ENCODE measurements at regions not wholly inside any gene's neighbourhood (a gene's known extent, or its start where the extent isn't known, plus 50 kb on each side); places are given as distances from the start of the nearest gene placed in this dataset.
"Not testable (repeated sequence)": the region's sequence is repeated elsewhere in the genome, so short reads cannot be mapped to it uniquely, and the experiment has no call there.

DNA sequence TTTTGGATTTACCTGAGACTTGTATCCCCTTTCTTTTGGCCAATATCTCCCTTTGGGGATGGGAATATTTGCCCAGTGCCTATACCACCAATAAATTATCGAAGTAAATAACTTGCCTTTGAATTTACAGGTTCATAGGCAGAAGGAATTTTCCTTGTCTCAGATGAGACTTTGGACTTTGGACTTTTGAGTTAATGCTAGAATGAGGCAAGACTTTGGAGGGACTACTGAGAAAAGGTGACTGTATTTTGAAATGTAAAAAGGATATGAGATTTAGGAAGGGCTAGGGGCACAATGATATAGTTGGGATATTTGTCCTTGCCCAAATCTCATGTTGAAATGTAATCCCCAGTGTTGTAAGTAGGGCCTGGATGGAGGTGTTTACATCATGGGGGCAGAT is 384.5 kb upstream of the GHITM start:
- DNase-seq (ENCODE audit: low read depth) = no peak

- no peak for DNase-seq (ENCODE audit: low read depth)
Measured at GRCh38 chr10:83760142-83760541, 379.2 kb upstream of the GHITM start.

DNA sequence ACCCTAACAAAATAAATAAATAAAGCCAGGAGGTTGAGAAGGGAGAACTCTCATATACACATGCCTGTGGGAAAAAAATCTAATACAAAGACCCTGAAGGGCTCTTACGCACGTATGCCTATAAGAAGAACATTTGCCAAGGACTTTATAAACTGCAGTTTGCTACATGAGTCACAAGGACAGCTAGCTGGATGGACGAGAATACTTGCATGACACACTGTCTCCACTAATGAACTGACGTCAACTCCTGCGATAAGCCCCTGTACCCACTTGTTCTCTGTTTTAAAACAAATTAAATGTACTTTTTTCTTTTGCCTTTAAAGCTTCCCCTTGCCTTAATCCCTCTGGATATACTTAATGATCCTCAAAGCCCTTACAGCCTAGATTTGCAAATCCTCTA is 374.6 kb upstream of the GHITM start:
- no peak for DNase-seq (ENCODE audit: low read depth)

- no peak for DNase-seq (ENCODE audit: low read depth)
Measured at GRCh38 chr10:83765731-83766130, 373.6 kb upstream of the GHITM start.

GRCh38 chr10:83769281-83769820 is 370.0 kb upstream of the GHITM start:
- no peak for DNase-seq (ENCODE audit: low read depth)

GRCh38 chr10:83786701-83787100 is 352.6 kb upstream of the GHITM start:
- DNase-seq (ENCODE audit: low read depth) = not testable (repeated sequence)

DNA sequence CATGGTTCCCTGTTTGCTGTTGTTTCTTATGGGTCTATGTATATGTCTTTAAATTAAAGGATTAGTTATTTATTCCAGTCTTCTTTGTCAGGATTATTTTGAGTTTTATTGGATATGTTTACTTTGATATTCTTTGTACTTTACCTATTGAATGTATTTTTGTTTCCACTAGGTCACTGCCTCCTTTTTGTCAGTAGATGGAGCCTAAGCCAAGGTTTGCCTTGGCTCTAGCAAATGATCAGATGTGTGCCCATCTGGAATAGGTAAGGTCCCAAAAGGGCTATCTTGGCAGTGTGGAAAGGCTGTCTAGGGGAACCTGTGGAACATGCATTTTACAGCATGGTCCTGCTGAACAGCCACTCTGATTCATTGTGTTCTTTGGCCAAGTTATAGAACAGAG is 337.3 kb upstream of the GHITM start:
- no peak for DNase-seq (ENCODE audit: low read depth)

DNA sequence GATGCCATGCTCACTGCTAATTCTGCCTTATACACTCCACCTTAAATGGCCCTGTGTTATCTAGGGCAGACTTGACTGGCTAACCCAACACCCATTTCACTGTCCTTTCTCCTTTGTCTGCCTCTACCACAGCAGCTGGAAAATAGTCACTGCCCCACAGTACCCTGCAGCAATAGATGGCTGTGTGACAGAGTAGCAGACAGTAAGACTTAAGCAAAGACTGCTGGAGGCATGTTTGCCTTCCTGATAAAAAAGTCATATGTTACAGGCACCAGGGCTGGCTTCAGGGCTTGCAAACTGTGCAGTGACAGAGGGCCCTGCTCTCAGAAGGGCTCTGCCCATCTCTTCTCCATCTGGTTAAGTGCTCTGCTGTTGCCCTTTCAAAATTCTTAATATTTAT is 332.6 kb upstream of the GHITM start:
- DNase-seq (ENCODE audit: low read depth) = no peak

- DNase-seq (ENCODE audit: low read depth) = no peak
Measured at GRCh38 chr10:83809001-83809400, 330.3 kb upstream of the GHITM start.

DNA sequence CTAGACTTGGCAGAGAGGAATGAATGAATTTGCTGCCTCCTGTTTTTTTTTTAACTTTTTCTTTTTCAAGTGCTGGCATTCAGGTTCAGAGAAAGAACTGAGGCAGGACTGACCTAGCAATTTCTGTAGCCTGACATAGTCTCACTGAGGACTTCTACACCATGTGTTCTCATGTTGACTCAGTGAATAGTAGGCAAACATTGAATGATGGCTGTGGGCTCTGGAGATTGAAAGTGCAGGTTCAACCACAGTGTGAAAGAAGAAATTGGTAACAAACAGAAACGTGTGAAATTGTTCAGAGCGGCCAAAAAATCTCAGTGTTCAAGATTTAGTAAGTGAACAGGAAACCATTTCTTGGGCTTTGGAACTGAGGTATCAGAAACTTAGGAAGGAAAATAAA is 322.4 kb upstream of the GHITM start:
- DNase-seq (ENCODE audit: low read depth) = no peak

- DNase-seq (ENCODE audit: low read depth) = no peak
Measured at GRCh38 chr10:83817797-83818196, 321.5 kb upstream of the GHITM start.

- DNase-seq (ENCODE audit: low read depth) = no peak
Measured at GRCh38 chr10:83819609-83820008, 319.7 kb upstream of the GHITM start.

GRCh38 chr10:83820033-83820432 is 319.3 kb upstream of the GHITM start:
- DNase-seq (ENCODE audit: low read depth) = no peak

DNA sequence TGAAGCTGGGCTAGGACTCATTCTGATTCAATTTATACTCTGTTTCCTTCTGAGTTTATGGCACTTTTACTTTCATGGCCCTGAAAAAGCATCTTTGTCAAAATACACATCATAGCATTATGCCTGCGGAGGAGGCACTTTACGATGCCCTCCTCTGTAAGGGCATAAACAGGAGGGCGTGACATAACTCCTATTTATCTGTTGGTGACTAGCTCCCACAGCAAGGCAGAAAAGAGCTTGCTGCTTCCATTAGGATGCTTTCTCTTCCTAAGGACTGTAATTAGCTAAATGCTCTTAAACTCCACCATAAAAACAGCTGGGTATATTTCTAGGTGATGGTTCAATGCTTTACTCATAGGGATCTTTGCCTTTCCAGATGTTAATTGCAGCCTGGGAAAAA is 315.2 kb upstream of the GHITM start:
- DNase-seq (ENCODE audit: low read depth) = no peak

DNA sequence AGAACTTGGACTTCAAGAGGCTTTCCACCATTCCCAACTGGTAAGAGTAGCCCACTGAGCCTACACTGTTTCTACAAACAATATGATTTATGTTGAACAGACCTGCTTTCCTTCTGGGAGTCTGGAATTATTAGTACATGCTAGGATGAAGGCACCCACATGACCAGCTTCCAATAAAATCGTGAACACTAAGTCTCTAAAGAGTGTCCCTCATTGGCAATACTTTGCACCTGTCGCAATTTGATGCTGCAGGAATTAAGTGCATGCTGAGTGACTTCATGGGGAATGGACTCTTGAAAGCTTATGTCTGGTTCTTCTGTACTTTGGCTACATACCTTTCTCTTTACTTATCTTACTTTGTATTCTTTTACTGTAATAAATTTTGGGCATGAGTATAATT is 305.2 kb upstream of the GHITM start:
- no peak for DNase-seq (ENCODE audit: low read depth)

DNA sequence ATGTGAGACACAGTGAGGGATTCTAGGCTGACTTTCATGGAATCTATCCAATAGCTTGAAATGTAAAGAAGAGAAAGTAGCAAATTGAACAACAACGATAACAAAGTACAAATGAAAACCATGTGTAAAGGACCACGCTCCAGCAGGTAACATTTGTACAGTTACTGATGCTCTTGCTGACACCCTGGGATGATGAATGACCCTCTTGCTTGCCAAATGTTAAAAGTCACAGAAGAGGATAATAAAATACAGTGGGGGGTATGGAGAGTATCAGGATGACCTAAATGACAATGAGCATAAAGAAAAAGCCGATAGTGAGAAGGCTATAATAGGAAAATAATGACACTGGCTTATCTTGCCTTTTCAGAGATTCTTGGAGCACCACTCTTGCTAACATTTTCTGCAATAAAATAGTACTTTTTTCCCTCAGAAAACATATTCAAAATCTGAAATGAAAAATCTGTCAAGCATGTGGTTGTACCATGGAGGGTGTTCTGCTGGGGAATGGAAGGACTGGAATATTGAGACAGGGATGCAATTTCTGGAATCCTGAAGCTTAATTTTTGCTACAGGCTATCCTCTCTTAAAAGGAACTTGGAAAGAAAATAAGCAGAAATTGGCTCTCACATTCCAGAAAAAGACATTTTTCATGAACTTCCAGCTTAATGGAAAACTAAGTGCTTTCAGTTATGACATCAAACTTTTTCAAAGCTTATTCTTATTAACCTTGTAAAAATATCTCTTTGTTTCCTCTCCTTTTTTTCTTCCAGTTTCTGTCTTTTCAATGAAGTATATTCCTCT is 303.2 kb upstream of the GHITM start:
- no peak for DNase-seq (ENCODE audit: low read depth)

DNA sequence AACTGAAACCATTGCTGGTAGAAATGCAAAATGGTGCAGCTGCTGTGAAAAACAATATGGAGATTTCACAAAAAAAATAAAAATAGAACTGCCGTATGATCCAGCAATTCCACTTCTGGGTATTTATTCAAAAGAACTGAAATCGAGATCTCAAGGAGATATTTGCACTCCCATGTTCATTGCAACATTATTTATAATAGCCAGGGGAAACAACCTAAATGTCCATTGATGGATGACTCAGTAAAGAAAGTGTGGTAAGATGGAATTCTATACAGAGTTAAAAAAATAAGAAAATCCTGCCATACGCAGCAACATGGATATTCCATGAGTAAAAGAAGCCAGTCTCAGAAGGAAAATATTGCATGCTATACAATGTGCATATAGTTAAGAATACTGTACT is 290.6 kb upstream of the GHITM start:
- DNase-seq (ENCODE audit: low read depth) = no peak

GRCh38 chr10:83849150-83849549 is 290.2 kb upstream of the GHITM start:
- DNase-seq (ENCODE audit: low read depth) = no peak

- no peak for DNase-seq (ENCODE audit: low read depth)
Measured at GRCh38 chr10:83852146-83852545, 287.2 kb upstream of the GHITM start.

- DNase-seq (ENCODE audit: low read depth) = no peak
Measured at GRCh38 chr10:83862723-83863122, 276.6 kb upstream of the GHITM start.

DNA sequence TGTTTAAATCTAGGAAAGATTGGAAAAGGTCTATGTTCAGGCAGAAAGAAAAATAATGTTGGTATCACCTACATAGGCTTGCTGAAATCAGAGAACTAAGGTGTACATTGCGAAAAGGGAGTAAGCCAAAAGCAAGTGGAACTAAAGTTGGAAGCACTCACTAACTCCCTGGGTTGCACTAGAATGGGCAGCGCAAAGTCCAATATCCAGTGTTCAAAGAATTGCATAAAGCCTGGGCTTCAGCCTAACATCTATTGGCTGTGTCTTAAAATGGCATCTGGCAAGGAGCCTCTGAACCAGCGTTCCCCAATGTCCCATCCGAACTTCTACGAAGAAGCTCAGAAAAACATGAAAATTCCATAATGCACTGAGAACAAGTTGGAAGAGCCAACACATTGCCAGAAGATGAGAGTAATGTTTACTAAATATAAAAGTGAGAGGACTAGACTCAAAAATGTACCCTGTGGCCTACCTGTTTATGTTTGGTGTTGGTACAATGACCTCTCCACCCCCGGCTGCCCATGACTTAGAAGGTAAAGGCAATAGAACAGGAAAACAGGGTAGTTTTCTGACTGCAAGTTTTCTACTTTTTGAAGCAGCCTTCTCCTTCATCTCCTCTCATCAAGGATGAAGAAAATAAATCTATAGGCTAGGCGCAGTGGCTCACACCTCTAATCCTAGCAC is 275.9 kb upstream of the GHITM start:
- DNase-seq (ENCODE audit: low read depth) = no peak

DNA sequence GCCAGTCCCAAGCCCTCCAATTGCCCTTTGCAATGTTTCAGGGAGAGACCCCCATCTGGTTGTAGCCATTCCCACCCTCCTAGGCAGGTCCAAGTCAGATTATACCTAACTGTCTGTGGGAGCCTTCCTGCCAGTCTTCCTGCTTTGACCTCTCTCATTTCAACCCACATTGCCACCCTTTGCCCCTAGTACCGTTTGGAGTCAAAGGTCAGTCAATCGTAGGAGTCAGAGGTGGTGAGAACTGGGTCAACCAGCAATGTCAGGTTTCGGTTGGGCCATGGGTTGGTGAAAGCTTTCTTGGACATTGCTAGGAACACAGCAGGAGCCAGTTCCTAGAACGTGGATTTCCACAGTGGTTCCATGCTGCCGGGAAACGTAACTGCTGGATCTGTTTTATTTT is 269.4 kb upstream of the GHITM start:
- DNase-seq (ENCODE audit: low read depth) = no peak
